Right lobe of liver (tissue), 6 donors: ENCODE measurements at regions not wholly inside any gene's neighbourhood (a gene's known extent, or its start where the extent isn't known, plus 50 kb on each side); places are given as distances from the start of the nearest gene placed in this dataset.

Source experiments
- ATAC-seq, 4 donors: fragments of 200-7000 bp; cut with Tn5 transposase; one replicate each; pipeline ENCODE4 v1.9.1; 2020; ENCODE audit warnings: mild to moderate bottlenecking in 4 of 4, moderate library complexity in 4 of 4
- DNase-seq, 3 donors: peaks; one replicate each; pipeline ENCODE4 v3.0.0-alpha.2; 2020
- H3K27ac ChIP-seq, 3 donors: fragments of 200-600 bp; one replicate each; pipeline ENCODE4 v1.8.0; 2022
- H3K27me3 ChIP-seq, 2 donors: fragments of 200-600 bp; one replicate each; pipeline ENCODE4 v1.8.0; 2022
- H3K36me3 ChIP-seq, 4 donors: fragments of 200-600 bp; sonication (generic) in 1 of 4; one replicate each; pipeline versions ENCODE4 v1.5.1 to v1.8.0; 2017 to 2022; ENCODE audit warnings: control low read depth in 1 of 4
- H3K4me1 ChIP-seq, 4 donors: fragments of 200-600 bp; sonication (generic) in 1 of 4; one replicate each; pipeline versions ENCODE4 v1.5.1 to v1.8.0; 2017 to 2022; ENCODE audit warnings: control low read depth in 1 of 4
- H3K4me3 ChIP-seq, 3 donors: fragments of 200-600 bp; one replicate each; pipeline ENCODE4 v1.8.0; 2022
- H3K9me3 ChIP-seq, 4 donors: fragments of 200-600 bp; sonication (generic) in 1 of 4; one replicate each; pipeline versions ENCODE4 v1.5.1 to v1.8.0; 2017 to 2022; ENCODE audit warnings: control low read depth in 1 of 4
- POLR2A ChIP-seq: fragments of 450-650 bp; IDR thresholded peaks from one replicate; pipeline ENCODE4 v1.6.1; 2017; ENCODE audit warnings: antibody characterized with exemption, mild to moderate bottlenecking
- WGBS: methylation state at CpG from one replicate; pipeline ENCODE4 v1.1.6; 2018; ENCODE audit warnings: low coverage, low lambda C conversion rate; ENCODE audit not compliant: insufficient coverage; ENCODE audit errors: missing lambda C conversion rate; 5-methylcytosine and 5-hydroxymethylcytosine counted together
- intact Hi-C, 2 donors: fragments of 100-400 bp; cut with DNase I; formaldehyde crosslinking; loops; one replicate each; pipeline versions ENCODE4 v1.11.2 to v1.14.1; 2022
- TF ChIP-seq, protein P1 (sequence below), 4 donors: fragments of 200-600 bp in 3 of 4; fragments of 450-650 bp in 1 of 4; IDR thresholded peaks; one replicate each; pipeline versions ENCODE4 v1.5.1 to v1.8.0; 2016 to 2022; ENCODE audit warnings: antibody characterized with exemption in 4 of 4, mild to moderate bottlenecking in 2 of 4
- donor health status: DM: no; HTN: yes; CAD: no.
- donor health status: DM: no; HTN: no; CAD: no.
- donor health status: DM: no; HTN: no; CAD: no.
- donor health status: DM: no; HTN: yes; CAD: no.
- donor health status: DM: no; HTN: yes; CAD: no.

DNA sequence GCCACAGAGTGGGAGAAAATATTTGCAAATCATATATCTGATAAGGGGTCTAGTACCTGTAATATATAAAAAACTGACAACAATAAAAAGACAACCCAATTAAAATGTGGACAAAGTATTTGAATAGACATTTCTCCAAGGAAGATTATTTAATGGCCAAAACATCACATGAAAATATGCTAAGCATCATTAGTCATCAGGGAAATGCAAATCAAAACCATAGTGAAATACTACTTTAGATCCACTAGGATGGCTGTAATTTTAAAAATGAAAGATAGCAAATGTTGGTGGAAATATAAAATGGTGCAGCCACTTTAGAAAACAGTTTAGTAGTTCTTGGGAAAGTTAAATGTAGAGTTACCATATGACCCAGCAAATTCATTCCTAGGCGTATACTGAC, 118.7 kb upstream of the KIF26B start:
- H3K9me3 ChIP-seq, result no peaks in the 10 kb centered on the region
- H3K36me3 ChIP-seq, result no peaks in the 10 kb centered on the region
- ATAC-seq, result no peak
- no peak overlapping the region for H3K4me3 ChIP-seq
- no peak for DNase-seq
- no peaks in the 10 kb centered on the region for H3K4me1 ChIP-seq
- TF ChIP-seq, protein P1, sequence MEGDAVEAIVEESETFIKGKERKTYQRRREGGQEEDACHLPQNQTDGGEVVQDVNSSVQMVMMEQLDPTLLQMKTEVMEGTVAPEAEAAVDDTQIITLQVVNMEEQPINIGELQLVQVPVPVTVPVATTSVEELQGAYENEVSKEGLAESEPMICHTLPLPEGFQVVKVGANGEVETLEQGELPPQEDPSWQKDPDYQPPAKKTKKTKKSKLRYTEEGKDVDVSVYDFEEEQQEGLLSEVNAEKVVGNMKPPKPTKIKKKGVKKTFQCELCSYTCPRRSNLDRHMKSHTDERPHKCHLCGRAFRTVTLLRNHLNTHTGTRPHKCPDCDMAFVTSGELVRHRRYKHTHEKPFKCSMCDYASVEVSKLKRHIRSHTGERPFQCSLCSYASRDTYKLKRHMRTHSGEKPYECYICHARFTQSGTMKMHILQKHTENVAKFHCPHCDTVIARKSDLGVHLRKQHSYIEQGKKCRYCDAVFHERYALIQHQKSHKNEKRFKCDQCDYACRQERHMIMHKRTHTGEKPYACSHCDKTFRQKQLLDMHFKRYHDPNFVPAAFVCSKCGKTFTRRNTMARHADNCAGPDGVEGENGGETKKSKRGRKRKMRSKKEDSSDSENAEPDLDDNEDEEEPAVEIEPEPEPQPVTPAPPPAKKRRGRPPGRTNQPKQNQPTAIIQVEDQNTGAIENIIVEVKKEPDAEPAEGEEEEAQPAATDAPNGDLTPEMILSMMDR (IDR thresholded peaks at IDR 0.05), result no peak
- no peak for TF ChIP-seq POLR2A
- H3K27me3 ChIP-seq, result no peaks in the 10 kb centered on the region
- intact Hi-C loops, result loop anchor here in 1 of 2 donors (10.0 kb wide), 1 partner anchor 231 kb away; no protein-coding TSS in a partner anchor
- 77% methylated on average over 1 of the region's 1 CpG for WGBS
- H3K27ac ChIP-seq, result no peak overlapping the region

DNA sequence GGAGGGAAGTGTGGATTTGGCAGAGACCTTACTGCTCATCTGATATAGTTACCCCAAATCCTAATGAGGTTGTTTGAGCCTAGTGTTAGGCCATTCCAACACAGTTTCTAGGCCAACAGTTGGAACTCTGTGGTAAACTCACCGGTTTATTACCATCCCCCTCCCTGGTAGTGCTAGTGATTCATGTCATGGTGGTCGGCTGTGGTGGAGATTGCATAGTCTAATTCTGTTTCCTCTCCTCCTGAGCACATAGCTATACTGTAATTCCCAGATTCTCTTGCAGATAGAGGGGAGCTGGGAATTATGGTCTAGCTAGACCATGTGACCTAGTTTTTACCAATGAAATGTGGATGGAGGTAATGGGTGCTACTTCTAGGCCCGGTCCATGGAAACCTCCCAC, 123.7 kb upstream of the KIF26B start:
- Histone ChIP-seq H3K4me1 (no peaks in the 10 kb centered on the region), H3K27me3 (no peaks in the 10 kb centered on the region), H3K4me3 (no peak overlapping the region), H3K27ac (no peak overlapping the region), H3K36me3 (no peaks in the 10 kb centered on the region), H3K9me3 (no peaks in the 10 kb centered on the region)
- WGBS, result 100% methylated on average over 1 of the region's 3 CpGs
- DNase-seq, result no peak
- no peak for ATAC-seq
- intact Hi-C loops, result loop anchor here in 1 of 2 donors (10.0 kb wide), 1 partner anchor 226 kb away; no protein-coding TSS in a partner anchor
- TF ChIP-seq POLR2A, result no peak
- TF ChIP-seq, protein P1 (IDR thresholded peaks at IDR 0.05), result no peak

DNA sequence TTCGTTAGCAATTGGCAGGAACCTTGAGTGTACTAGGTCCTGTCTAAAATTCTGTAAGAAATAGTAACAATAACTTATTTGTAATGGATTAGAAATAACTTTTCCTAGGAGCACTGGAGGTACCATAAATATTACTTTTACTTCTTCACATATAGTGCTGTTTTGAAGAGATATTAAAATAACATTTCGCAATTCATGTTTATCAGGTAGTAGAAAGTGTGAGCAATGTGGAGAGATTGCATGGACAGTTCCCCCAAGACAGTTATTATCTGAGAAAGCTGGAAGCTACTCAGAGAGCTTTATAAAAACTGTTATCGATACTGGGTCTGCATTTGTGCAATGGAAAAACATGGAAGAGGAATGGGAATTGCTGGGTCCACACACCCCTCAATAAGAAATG, 128.5 kb upstream of the KIF26B start:
- intact Hi-C loops, result no loop called here
- no peaks in the 10 kb centered on the region for H3K36me3 ChIP-seq
- WGBS, result 88% methylated on average over 3 of the region's 3 CpGs

DNA sequence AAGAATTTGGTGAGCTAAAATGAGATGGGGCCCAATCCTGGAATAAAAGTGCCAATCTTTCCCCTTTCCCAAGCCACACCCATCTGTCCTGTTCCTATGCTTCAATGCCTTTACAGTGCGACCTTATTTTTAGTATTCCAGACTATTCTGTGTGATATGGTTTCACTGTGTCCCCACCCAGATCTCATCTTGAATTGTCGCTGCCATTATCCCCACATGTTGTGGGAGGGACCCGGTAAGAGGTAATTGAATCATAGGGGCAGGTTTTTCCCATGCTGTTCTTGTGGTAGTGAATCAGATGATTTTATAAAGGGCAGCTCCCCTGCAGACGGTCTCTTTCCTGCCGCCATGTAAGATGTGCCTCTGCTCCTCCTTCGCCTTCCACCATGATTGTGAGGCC, 129.3 kb upstream of the KIF26B start:
- no peak for ATAC-seq
- no peak overlapping the region for H3K4me3 ChIP-seq
- 90% methylated on average over 5 of the region's 6 CpGs for WGBS
- intact Hi-C loops, result no loop called here
- no peaks in the 10 kb centered on the region for H3K27me3 ChIP-seq
- no peak overlapping the region for H3K27ac ChIP-seq
- DNase-seq, result no peak
- no peaks in the 10 kb centered on the region for H3K9me3 ChIP-seq
- H3K4me1 ChIP-seq, result no peaks in the 10 kb centered on the region
- no peaks in the 10 kb centered on the region for H3K36me3 ChIP-seq
- TF ChIP-seq POLR2A, result no peak
- TF ChIP-seq, protein P1 (IDR thresholded peaks at IDR 0.05), result no peak

More for the DNA sequence above, 128.5 kb upstream of the KIF26B start:
- ATAC-seq, result no peak
- H3K4me1 ChIP-seq, result no peaks in the 10 kb centered on the region
- H3K27me3 ChIP-seq, result no peaks in the 10 kb centered on the region
- TF ChIP-seq, protein P1 (IDR thresholded peaks at IDR 0.05), result no peak
- no peak for TF ChIP-seq POLR2A
- no peak for DNase-seq
- H3K9me3 ChIP-seq, result no peaks in the 10 kb centered on the region
- no peak overlapping the region for H3K27ac ChIP-seq
- no peak overlapping the region for H3K4me3 ChIP-seq

DNA sequence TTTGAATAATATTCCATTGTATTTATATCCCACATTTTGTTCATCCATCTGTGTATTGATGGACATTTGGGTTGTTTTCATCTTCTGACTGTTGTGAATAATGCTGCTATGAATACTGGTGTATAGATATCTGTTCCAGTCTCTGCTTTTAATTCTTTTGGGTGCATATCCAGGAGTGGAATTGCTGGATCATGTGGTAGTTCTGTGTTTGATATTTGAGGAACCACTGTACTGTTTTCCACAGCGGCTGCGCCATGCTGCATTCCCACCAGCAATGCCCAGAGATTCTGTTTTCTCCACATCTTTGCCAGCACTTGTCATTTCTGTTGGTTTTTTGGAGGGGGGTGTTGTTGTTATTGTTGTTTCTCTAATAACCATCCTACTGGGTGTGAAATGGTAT, 131.6 kb upstream of the KIF26B start:
- Histone ChIP-seq H3K9me3 (no peaks in the 10 kb centered on the region), H3K4me3 (no peak overlapping the region), H3K27ac (no peak overlapping the region), H3K27me3 (no peaks in the 10 kb centered on the region), H3K4me1 (no peaks in the 10 kb centered on the region), H3K36me3 (no peaks in the 10 kb centered on the region)
- DNase-seq (no peak), ATAC-seq (no peak)
- 100% methylated on average over 2 of the region's 2 CpGs for WGBS
- TF ChIP-seq POLR2A, result no peak
- TF ChIP-seq, protein P1 (IDR thresholded peaks at IDR 0.05), result no peak
- intact Hi-C loops, result no loop called here
